Breast epithelium (tissue), 3 donors: ENCODE measurements at regions not wholly inside any gene's neighbourhood (a gene's known extent, or its start where the extent isn't known, plus 50 kb on each side); places are given as distances from the start of the nearest gene placed in this dataset.

Experiments used
- POLR2A ChIP-seq: fragments of 450-650 bp; IDR thresholded peaks from one replicate; pipeline ENCODE4 v1.6.1; 2016; ENCODE audit warnings: antibody characterized with exemption, mild to moderate bottlenecking, moderate library complexity
- TF ChIP-seq, protein P1 (sequence below), 3 donors: fragments of 450-650 bp; IDR thresholded peaks; one replicate each; pipeline ENCODE4 v1.5.1; 2016 to 2017; ENCODE audit warnings: antibody characterized with exemption in 3 of 3, mild to moderate bottlenecking in 3 of 3, moderate library complexity in 3 of 3

DNA sequence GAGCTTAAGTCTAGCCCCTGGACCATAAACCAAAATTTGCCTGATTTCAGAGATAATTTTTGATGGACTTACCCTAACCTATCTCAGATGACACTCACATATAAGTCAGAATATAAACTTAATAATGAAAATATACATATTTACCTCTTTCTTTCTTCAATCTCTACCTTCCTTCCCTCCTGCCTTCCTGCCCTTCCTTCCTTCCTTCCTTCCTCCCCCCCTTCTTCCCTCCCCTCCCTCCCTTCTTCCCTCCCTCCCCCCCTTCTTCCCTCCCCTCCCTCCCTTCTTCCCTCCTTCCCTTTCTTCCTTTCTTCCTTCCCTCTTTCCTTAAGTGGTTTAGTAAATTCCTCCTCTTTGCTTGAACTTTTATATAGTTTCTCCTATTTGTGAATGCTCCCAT is 88.7 kb downstream of the EDNRB start:
- no peak for TF ChIP-seq POLR2A
- TF ChIP-seq, protein P1, sequence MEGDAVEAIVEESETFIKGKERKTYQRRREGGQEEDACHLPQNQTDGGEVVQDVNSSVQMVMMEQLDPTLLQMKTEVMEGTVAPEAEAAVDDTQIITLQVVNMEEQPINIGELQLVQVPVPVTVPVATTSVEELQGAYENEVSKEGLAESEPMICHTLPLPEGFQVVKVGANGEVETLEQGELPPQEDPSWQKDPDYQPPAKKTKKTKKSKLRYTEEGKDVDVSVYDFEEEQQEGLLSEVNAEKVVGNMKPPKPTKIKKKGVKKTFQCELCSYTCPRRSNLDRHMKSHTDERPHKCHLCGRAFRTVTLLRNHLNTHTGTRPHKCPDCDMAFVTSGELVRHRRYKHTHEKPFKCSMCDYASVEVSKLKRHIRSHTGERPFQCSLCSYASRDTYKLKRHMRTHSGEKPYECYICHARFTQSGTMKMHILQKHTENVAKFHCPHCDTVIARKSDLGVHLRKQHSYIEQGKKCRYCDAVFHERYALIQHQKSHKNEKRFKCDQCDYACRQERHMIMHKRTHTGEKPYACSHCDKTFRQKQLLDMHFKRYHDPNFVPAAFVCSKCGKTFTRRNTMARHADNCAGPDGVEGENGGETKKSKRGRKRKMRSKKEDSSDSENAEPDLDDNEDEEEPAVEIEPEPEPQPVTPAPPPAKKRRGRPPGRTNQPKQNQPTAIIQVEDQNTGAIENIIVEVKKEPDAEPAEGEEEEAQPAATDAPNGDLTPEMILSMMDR (IDR thresholded peaks at IDR 0.05): no peak
